GM11168 (cell line): ENCODE measurements at regions not wholly inside any gene's neighbourhood (a gene's known extent, or its start where the extent isn't known, plus 50 kb on each side); places are given as distances from the start of the nearest gene placed in this dataset.

Source experiments
- in situ Hi-C: fragments of 300-500 bp; cut with MboI; formaldehyde crosslinking; loops from one replicate; pipeline ENCODE4 v1.12.0; 2022; ENCODE audit warnings: low sequenced_read_pairs; ENCODE audit not compliant: unreplicated experiment

DNA sequence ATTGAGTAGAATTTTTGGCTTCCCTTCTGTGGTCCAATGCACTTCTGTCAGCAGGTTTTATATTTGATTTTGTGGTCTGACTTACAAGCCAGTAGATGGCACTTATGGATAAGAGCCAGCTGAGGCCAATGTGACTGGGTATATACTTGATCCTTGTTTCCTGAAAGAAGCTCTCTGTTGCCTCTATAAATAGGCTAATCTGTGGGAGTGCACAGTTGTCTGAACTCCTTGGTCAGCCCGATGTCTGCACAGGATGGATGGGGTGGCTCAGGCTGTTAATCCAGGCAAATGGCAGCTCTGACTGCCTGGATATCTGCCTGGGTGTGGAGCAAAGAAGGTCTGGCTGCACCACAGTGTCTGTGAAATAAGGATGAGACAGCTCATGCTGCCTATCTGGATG is 1183.7 kb upstream of the PRMT6 start:
- in situ Hi-C loops, result no loop called here

DNA sequence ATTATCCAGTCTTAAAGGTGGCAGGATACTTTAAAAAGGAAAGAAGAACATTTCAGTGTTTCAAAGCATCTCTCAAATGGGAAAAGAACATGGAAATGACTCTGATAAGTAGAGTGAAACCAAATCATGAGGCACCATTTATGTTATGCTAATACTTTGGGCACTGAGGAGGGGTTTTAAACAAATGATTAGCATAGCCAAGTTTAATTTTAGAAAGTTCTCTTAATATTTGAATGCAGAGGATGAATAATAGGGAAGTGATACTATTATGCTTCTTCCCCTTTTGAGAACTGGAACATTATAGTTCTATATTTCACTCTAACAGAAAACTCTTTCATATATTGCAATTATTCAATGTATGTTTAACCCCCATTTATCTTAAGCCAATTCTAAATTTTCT is 1181.9 kb upstream of the PRMT6 start:
- in situ Hi-C loops, result no loop called here

DNA sequence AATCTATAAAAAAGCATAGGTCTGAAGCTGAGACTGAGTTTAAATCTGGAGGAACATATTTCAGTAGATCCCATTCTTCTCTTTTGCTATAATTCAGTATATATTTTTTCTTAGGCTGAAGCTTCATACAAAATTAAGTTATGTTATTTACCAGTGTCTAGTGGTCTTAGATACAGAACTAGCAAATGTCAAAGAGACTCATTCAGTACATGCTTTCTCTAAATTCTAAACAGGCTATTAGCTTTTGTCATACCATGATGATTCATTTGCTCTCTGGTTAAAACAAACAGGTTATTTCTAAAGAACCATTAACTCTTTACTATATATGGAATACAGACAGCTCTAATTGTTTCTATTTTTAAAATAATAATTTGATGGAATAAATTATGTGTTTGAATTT is 1170.2 kb upstream of the PRMT6 start:
- in situ Hi-C loops, result no loop called here

DNA sequence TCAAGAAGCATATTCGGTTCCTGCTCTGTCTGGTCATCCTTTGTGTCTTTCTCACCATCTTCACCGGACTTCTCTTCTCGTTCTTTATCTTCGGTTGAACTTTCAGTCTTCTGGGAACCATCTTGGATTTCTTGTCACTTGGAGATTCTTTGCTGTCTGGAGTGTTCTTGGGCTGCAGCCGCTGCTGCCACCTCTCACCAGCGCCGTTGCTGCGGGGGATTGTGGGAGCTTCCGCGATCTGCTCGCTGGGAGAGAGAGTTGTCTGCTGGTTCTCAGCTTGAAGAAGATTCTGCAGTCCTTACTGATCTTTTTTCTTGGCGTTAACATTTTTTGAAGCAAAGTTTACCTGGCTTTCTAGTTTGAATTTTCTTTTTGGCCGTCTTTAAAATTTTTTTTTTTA is 1165.2 kb upstream of the PRMT6 start:
- in situ Hi-C loops, result no loop called here

DNA sequence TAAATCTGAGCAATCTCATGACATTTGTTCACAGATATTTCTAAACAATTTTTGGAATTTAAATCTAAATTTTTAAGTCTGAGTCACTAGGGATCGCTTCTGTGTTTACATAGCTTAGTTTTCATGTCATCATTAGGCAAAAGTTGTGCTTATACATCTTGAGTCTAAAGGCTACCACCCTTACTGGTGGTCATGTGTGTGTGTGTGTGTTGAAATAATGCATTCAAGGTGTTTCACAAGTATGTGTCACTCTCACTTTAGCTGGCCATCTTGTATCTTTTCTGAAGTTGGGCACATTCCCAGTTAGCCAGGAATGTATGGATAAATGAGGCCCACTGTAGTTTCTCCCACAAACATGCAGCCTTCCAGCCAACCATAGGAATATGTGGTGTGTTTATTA is 1162.5 kb upstream of the PRMT6 start:
- in situ Hi-C loops, result no loop called here

DNA sequence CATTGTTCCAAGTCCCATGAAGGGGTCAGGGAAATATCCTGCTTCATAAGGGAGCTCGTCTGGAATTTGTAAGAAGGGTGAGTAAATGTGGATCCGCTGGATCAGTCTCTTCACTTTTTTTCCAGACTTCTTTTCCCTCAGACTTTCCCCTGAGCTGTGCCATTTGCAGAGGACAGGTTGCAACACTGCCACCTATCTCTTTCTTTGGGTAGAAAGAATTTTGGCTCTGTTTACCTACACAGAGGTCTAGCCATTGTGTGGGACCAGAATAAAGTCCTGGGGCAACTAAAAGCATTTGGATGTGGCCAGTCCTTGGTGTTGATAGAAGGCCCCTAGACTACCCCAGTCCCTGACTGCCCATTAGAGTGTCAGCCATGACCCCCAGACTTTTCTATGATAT is 1146.7 kb upstream of the PRMT6 start:
- in situ Hi-C loops, result no loop called here

DNA sequence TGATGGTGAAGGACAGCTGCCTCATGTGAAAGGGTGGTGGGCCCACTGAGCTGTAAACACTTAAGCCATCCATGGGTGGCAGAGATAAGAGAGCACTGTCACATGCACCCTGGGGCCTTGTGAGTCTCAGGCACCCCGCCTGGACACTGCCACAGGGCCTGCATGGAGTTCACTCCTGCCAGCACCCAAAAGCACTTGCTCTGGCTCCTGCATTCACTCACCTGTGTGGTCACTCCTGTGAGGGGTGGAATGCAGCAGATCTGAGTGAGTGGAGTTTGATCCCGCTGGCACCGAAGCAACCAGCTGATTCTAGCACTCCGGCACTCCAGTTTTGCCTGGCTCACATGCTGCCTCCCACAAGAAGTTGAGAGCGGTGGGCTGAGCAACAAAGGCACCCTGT is 1142.1 kb upstream of the PRMT6 start:
- in situ Hi-C loops, result no loop called here

DNA sequence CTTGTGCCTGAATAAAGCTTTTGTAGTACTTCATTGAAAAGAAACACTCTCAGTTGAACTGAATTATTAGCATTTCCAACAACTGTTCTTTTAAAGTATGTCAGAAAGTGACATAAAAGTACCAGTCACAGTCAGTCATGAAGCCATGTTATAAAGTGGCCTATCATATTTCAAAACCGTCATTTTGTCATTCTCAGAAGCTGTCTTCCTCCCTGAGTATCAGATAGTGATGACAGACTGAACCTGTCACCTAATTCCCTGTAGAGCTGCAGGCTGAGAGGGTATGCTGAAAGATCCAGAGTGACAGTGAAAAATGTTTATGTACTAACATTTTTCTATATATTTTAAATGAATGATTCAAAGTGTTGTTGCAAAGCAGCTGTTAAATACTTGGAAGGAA is 1121.7 kb upstream of the PRMT6 start:
- in situ Hi-C loops, result no loop called here

DNA sequence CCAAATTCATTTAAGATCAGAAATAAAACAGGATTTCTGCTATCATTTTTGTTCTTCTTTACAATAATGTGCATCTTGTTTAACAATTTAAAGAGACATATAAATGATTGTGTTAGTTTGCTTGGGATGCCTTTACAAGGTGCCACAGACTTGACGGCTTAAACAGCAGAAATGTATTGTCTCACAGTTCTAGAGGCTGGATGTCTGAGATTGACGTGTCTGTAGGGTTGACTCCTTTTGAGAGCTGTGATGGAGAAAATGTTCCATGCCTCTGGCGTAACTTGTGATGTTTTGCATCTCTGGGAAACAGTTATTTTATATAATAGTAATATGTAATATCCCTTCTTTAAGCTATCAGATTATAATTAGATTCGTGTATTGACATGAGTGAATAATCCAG is 1091.6 kb upstream of the PRMT6 start:
- in situ Hi-C loops, result no loop called here

DNA sequence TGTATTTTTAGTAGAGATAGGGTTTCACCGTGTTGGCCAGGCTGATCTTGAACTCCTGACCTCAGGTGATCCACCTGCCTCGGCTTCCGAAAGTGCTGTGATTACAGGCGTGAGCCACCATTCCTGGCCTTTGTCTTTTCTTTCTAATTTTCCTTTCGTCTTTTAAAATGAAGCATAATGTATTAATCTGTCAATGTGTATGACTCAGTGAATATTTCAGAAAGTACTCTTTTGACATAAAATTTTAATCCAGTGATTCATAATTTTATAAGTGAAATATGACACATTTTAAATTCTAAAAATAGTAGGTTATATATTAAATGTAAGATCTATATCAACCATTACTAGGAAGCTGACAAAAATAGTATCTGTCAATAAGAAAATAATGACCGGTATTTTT is 1059.0 kb upstream of the PRMT6 start:
- in situ Hi-C loops, result no loop called here

DNA sequence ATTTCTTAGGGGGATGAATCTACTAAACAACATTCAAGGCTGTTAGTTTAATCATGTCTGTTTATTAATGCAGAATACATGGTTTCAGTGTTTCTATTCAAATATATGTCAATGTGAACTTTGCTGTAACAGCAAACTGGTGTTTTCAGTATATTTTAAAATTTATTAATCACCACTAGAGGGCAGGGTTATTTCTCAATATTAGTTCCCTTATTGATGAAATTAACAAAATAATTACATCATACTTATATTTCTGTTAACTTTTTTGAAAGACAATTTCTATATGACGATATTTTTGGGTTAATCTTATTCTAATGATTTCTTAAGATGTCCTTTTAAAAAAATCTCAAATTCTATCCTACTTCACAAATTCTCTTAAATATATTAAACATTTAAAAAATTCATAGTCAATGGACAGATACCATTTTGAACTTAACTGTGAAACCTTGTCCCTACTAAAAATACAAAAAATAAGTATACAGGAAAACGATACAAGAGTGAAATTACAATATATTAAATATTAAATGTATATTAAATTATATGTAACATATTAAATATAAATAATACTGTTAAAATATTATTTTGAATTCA is 1034.1 kb upstream of the PRMT6 start:
- in situ Hi-C loops, result no loop called here

DNA sequence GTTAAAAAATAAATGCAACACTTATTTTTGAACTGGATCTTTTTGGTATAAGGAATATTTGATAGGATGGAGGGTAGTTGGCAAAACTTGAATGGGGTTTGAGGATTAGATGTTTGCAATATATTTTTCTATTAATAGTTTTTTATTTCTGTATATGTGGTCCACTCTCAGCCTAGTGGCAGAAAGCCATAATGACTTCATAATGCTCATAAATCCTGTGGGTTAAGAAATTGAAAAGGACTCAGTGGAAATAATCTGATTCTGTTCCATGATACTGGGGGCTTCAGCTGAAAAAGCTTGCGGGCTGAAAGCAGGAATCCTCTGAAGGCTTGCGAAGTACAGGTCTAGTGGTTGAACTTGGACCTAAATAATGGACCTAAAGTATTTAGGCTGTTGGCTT is 1028.6 kb upstream of the PRMT6 start:
- in situ Hi-C loops, result no loop called here

DNA sequence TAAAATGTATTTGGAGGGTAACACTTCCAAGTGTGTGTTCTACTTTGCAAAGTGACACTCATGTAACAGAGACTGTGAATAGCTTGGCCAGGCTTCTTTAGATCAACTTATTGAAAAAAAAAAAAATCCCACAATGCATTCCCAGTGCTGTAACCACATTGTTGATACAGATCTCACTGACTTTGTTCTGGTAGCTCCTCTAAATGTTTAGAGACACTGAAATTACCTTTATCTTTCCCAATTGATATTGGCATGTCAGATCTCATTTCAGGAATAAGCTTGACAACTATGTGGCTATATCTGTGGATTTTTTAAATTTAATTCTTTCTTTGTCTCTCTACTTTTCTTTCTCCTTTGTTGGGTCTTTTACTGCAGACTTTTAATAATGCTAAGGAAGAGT is 1018.9 kb upstream of the PRMT6 start:
- in situ Hi-C loops, result no loop called here

DNA sequence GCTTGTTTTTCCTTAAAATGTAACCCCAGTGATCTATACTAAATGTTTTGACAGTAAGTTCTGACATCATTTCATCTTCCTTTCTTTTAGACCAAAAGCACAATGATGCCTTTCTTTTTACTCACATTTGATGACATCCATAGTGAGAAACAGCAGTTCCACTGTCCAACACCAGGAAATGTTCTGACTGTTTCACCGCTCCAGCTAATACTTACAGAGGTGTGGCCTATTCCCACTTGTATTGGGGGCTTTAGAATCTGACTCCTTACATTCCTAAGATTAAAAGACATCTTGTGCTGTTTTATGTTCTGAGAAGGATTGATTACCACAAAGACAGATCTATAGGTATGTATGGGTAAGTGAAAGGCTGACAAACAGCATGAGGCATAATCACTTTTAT is 1018.2 kb upstream of the PRMT6 start:
- in situ Hi-C loops, result no loop called here

DNA sequence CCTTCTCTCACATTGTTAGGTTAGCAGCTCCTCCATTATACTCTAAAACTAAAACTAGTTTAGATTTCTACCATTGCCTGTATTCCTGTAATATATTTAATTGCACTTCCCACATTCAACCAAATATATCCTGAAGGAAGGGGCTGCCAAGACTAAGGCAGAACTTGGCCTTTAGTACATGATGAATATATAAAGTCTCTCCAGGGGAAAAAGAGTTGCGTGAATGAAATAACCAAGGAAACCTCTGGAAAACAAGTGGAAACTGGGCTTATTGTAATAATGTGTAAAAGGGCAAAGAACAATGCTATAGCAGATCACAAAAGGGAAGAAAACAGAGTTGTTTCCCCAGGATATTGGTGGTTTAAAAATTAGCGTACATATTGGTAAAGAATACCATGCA is 1012.5 kb upstream of the PRMT6 start:
- in situ Hi-C loops, result no loop called here

DNA sequence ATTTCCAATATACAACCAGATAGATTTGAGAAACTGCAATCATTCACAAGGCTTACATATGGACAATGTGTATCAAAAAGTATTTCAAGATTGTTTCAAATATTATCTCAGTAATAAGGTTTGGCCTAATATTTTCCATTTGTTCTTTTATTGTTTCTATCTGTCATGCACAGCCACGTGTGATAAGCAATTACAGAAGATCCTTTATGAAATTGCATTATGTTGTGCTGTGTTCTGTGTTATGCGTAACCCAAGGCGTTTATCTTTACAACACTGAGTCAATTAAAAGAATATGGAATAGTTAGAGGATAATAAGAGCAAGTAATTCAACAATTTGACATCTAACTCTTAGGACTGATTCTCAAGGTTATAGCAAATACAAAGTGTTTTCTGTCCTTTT is 1009.3 kb upstream of the PRMT6 start:
- in situ Hi-C loops, result no loop called here

DNA sequence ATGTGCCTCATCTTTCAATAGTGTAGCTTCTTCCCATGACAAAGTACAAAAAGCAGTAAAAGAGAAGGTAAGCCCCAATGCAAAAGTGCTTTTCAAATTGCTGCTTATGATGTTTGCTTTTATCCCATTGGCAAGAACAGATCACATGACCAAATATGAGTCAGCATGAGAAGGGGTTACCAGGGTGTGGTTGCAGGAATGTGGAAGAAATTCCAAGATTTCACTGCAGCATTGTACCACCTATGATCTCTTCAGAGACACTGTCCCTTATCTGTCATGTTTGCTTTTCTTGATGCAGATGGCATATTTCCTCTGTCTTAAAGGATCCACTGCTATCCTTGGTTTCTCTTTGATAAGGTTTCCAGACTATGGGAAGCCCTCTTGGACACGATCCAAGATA is 1006.9 kb upstream of the PRMT6 start:
- in situ Hi-C loops, result no loop called here

DNA sequence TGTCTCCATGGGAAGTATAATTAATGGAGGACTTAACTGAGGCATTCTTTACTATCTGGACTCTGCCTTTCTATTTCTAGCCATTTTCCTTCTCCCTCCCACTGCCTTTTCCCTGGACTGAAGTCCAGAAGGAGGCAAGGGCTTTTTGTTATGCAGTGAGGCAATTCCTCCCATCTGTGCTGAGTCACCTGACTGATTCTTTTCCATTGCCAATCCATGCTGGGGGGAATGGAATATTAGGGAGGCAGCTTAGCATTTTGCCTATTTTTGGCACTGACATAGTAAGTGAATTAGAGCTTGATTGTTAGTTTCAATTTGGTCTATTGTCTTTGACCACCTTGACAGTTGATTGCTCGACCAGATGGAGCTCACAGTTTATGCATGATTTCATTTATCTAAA is 1000.6 kb upstream of the PRMT6 start:
- in situ Hi-C loops, result no loop called here

DNA sequence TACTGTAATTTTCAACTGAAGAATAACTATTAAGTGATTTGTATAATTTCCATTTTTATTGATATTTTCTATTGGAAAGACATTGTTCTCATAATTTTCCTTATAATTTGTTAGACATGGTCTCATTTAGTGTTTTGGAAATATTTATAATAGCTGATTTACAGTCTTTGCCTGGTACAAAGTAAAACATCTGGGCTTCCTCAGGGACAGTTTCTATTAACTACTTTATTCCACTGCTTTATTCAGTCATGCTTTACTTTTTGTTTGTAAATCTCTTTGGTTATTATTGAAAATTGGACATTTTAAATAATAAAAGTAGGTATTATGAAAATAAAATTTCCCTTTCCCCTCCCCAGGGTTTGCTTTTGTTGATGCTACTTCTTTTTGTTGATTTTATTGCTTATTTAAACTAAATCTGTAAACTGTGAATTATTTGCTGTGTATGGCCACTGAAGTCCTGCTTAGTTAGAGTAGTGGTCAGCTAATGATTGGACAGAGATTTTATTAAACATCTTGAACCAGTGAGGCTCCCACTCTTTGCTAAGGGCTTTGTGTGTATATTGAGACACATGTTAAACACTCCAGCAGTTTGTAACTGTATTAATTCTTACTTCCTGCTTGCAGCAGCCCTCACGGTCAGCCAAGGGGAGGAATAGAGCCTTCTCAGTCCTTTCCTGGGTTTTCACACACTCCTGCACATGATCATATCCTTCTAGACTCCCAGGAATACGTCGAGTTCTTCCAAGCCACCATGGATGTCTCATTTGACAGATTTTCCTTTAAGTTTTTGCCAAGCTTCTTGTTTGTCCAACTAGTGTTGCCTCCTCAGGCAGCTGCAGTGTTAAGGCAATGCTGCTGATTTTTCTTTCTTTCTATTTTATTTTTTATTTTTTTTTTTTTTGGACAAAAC is 994.6 kb upstream of the PRMT6 start:
- in situ Hi-C loops, result no loop called here

DNA sequence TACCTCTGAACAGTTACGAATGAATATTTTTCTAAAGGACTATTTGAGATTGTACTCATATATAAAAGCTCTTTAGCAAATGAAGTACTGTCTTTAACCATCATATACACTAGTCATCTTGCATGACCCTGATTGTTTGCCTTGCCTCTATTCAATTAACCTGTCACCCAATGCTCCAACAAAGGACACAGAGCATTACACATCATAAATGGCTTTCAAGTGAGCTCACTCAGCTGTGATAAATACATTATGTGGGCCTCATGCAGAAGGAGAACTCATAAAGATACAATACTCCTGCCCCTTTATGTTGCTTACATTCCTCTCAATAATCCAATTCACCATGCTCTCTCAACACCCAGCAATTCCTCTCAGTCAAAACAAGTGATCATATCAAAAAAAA is 993.0 kb upstream of the PRMT6 start:
- in situ Hi-C loops, result no loop called here

DNA sequence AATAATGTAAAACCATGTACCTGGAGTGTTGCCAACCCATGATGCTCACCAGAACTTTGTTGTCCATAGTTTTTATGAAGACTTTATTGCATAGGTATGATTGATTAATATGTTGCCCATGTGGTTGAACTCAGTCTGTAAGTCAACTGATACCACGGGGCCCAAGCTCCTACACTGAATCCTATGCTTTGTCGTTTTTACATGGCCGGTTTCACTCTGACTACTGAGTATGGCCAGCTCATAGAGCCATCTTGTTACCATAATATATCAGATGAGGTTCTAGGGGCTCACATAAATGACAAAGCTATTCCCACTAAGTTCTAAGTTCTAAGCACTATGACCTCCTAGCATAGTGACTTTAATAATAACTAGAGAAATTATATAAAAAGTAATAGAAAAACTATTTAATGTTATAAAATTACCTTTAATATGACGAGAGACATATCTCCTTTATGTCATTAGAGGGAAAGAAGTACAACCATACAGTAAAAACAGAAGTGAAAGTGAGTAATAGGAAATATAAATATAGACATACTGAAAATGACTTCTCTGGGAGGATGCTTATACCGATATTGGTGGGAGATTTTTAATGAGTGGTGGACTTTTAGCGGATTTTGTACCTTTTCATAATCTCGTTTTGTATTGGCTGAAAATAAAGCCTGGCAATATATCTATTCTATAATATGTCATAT is 983.4 kb upstream of the PRMT6 start:
- in situ Hi-C loops, result no loop called here
